PC-3 (cell line): ENCODE measurements at regions not wholly inside any gene's neighbourhood (a gene's known extent, or its start where the extent isn't known, plus 50 kb on each side); places are given as distances from the start of the nearest gene placed in this dataset.

Experiments
- CTCF ChIP-seq: fragments of 300-600 bp; sonication (generic); conservative IDR thresholded peaks from 2 replicates; pipeline ENCODE4 v1.5.1; 2017; ENCODE audit warnings: antibody characterized with exemption, low read depth, mild to moderate bottlenecking, low read length
- EZH2 ChIP-seq: fragments of 300-600 bp; sonication (generic); IDR thresholded peaks from one replicate; pipeline ENCODE4 v1.6.1; 2017; ENCODE audit warnings: antibody characterized with exemption, mild to moderate bottlenecking, low read length; ENCODE audit not compliant: unreplicated experiment

GRCh38 chr3:104561324-104561723, 805.4 kb upstream of the ALCAM start:
- TF ChIP-seq EZH2 (no peak), CTCF (no peak)
